WTC11 (cell line): ENCODE measurements at regions not wholly inside any gene's neighbourhood (a gene's known extent, or its start where the extent isn't known, plus 50 kb on each side); places are given as distances from the start of the nearest gene placed in this dataset.

Experiments
- ATAC-seq: fragments of 200-7000 bp; cut with Tn5 transposase; 2 replicates; pipeline ENCODE4 v1.10.0; 2021; ENCODE audit warnings: mild to moderate bottlenecking, moderate library complexity
- CTCF ChIA-PET: fragments of 300-600 bp; sonication (Branson Sonifier 250); formaldehyde crosslinking; loops from one replicate; lab custom pipeline; 2021; ENCODE audit warnings: antibody characterized with exemption; lab: Charles Lee
- POLR2A ChIA-PET: fragments of 350-600 bp; sonication (Branson Sonifier 250); formaldehyde crosslinking; loops from one replicate; lab custom pipeline; 2021; ENCODE audit warnings: antibody characterized with exemption; lab: Charles Lee
- DNase-seq: peaks from one replicate; pipeline ENCODE4 v3.0.0; 2021; ENCODE audit warnings: low spot score
- H3K27ac Mint-ChIP-seq: 2 replicates; pipeline ENCODE4 v1.8.0; 2021; ENCODE audit warnings: mixed read lengths
- H3K27me3 Mint-ChIP-seq: 2 replicates; pipeline ENCODE4 v1.8.0; 2021; ENCODE audit warnings: low read depth, mild to moderate bottlenecking, moderate library complexity, mixed read lengths
- H3K36me3 Mint-ChIP-seq: 2 replicates; pipeline ENCODE4 v1.8.0; 2021; ENCODE audit warnings: mixed read lengths
- H3K4me1 Mint-ChIP-seq: 2 replicates; pipeline ENCODE4 v1.8.0; 2022; ENCODE audit warnings: mixed read lengths
- H3K4me3 Mint-ChIP-seq: 2 replicates; pipeline ENCODE4 v1.8.0; 2021; ENCODE audit warnings: mild to moderate bottlenecking, moderate library complexity, mixed read lengths
- H3K9me3 Mint-ChIP-seq: 2 replicates; pipeline ENCODE4 v1.8.0; 2021; ENCODE audit warnings: mixed read lengths
- CREB1 ChIP-seq: sonication (generic); formaldehyde crosslinking; IDR thresholded peaks from 2 replicates; pipeline ENCODE4 v1.8.0; 2023; ENCODE audit warnings: mild to moderate bottlenecking, missing genetic modification reagents
- EMX1 ChIP-seq: fragments of 250-450 bp; sonication (Bioruptor Pico); IDR thresholded peaks from 2 replicates; pipeline ENCODE4 v1.8.0; 2021; ENCODE audit warnings: mild to moderate bottlenecking
- FOXJ3 ChIP-seq: sonication (generic); formaldehyde crosslinking; IDR thresholded peaks from 2 replicates; pipeline ENCODE4 v1.9.0; 2021; ENCODE audit warnings: missing genetic modification reagents, mild to moderate bottlenecking, borderline replicate concordance
- GTF2I ChIP-seq: fragments of 250-450 bp; sonication (Bioruptor Pico); conservative IDR thresholded peaks from 2 replicates; pipeline ENCODE4 v1.4.0; 2021; ENCODE audit warnings: mild to moderate bottlenecking
- NR3C1 ChIP-seq: sonication (generic); formaldehyde crosslinking; conservative IDR thresholded peaks from 2 replicates; pipeline ENCODE4 v1.8.1; 2023; ENCODE audit warnings: low read depth, mild to moderate bottlenecking, missing genetic modification reagents
- PRRX2 ChIP-seq: fragments of 250-450 bp; sonication (Bioruptor Pico); IDR thresholded peaks from 2 replicates; pipeline ENCODE4 v1.8.0; 2021; ENCODE audit warnings: mild to moderate bottlenecking
- TP53 ChIP-seq: sonication (generic); formaldehyde crosslinking; IDR thresholded peaks from 2 replicates; pipeline ENCODE4 v1.8.1; 2023; ENCODE audit warnings: mild to moderate bottlenecking, missing genetic modification reagents
- ZNF219 ChIP-seq: sonication (generic); formaldehyde crosslinking; IDR thresholded peaks from 2 replicates; pipeline ENCODE4 v1.8.0; 2023; ENCODE audit warnings: missing genetic modification reagents, mild to moderate bottlenecking, borderline replicate concordance
- TF ChIP-seq, protein P1 (sequence below): sonication (generic); formaldehyde crosslinking; conservative IDR thresholded peaks from 2 replicates; pipeline ENCODE4 v1.8.1; 2022; ENCODE audit warnings: mild to moderate bottlenecking, missing genetic modification reagents
- TF ChIP-seq, protein P2 (sequence below): sonication (generic); formaldehyde crosslinking; IDR thresholded peaks from 2 replicates; pipeline ENCODE4 v1.8.0; 2022; ENCODE audit warnings: missing genetic modification reagents
- TF ChIP-seq, protein P3 (sequence below): sonication (generic); formaldehyde crosslinking; IDR thresholded peaks from 2 replicates; pipeline ENCODE4 v1.8.0; 2023; ENCODE audit warnings: missing genetic modification reagents, mild to moderate bottlenecking, borderline replicate concordance
- TF ChIP-seq, protein P4 (sequence below): sonication (generic); formaldehyde crosslinking; IDR thresholded peaks from 2 replicates; pipeline ENCODE4 v1.8.1; 2022; ENCODE audit warnings: low read depth, mild to moderate bottlenecking, moderate library complexity, missing genetic modification reagents, borderline replicate concordance

DNA sequence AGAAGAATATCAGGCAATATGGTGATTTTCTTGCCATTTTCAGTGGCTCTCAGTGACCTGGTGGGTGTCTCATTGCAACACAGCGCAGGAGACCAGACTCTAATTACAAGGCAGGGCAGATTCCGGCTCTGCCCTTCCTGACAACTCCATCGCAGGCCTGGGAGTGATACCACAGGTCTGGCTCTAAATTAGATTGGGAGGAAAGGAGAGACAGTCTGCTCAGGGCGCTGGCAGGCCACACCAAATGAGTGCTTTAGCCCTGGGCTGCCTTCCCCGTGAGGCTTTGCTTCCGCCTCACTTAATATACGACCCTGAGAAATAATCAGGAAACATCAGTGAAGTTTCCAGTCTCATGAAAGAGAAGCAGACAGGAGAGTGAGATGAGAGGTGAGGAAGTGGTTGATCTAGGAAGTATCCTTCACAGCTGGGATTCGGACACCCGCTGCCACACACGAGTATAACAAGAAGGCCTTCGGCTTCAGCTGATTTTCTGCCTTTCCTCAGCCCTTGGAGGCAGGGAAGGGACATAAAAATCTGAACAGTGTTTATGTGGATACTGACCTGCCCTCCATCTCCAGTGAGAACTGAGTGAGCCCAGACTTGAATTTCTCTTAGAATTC lies 73.7 kb upstream of the PROK2 start:
- ATAC-seq: peak; percentile 67
- H3K36me3 Mint-ChIP-seq: peaks cover 15% of the 10 kb centered on the region
- DNase-seq: no peak
- peaks cover 16% of the 10 kb centered on the region for H3K9me3 Mint-ChIP-seq
- H3K27me3 Mint-ChIP-seq: no peaks in the 10 kb centered on the region; the same call in 1 of the 2 replicates
- ChIA-PET CTCF (interaction anchor here (1.0 to 3.4 kb wide), 7 partner anchors 15 to 148 kb away, joined by 3 to 53 read pairs (median 5); no protein-coding TSS in a partner anchor), POLR2A (interaction anchor here (0.6 to 1.0 kb wide), 2 partner anchors 73 to 130 kb away, joined by 3 to 4 read pairs; no protein-coding TSS in a partner anchor)
- no peak overlapping the region for H3K4me3 Mint-ChIP-seq
- TF ChIP-seq ZNF219 (CRISPR knock-in tag) (no peak), CREB1 (no peak)
- H3K4me1 Mint-ChIP-seq: peaks cover 27% of the 10 kb centered on the region
- H3K27ac Mint-ChIP-seq: peak overlapping the region; percentile 77; the same call in 1 of the 2 replicates

DNA sequence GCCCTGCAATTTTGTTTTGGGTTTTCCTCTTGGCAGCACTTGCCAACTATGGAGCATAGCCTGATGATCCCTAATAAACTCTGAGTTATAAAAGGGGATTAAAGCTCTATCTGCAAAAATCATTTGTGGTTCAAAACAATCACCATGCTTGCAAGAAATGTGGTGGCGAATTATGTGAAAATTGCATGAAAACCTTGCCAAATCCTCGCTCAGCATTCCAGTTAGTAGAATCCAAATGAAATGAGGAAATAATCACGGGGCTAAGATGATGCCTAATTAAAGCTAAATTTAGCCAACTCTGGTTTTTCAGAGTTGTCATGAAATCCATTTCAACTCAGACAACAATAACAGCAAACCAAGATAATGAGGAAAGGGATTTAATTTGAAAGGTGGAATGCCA lies 73.0 kb upstream of the PROK2 start:
- no peak overlapping the region for H3K4me3 Mint-ChIP-seq
- peaks cover 15% of the 10 kb centered on the region for H3K36me3 Mint-ChIP-seq
- H3K27ac Mint-ChIP-seq: no peak overlapping the region
- ATAC-seq (no peak), DNase-seq (no peak)
- H3K4me1 Mint-ChIP-seq: peaks cover 20% of the 10 kb centered on the region
- no peaks in the 10 kb centered on the region; the same call in 1 of the 2 replicates for H3K27me3 Mint-ChIP-seq
- POLR2A ChIA-PET: no interaction called here
- peaks cover 16% of the 10 kb centered on the region for H3K9me3 Mint-ChIP-seq
- TF ChIP-seq, protein P1, sequence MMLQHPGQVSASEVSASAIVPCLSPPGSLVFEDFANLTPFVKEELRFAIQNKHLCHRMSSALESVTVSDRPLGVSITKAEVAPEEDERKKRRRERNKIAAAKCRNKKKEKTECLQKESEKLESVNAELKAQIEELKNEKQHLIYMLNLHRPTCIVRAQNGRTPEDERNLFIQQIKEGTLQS (CRISPR knock-in tag): no peak
- TF ChIP-seq, protein P2, sequence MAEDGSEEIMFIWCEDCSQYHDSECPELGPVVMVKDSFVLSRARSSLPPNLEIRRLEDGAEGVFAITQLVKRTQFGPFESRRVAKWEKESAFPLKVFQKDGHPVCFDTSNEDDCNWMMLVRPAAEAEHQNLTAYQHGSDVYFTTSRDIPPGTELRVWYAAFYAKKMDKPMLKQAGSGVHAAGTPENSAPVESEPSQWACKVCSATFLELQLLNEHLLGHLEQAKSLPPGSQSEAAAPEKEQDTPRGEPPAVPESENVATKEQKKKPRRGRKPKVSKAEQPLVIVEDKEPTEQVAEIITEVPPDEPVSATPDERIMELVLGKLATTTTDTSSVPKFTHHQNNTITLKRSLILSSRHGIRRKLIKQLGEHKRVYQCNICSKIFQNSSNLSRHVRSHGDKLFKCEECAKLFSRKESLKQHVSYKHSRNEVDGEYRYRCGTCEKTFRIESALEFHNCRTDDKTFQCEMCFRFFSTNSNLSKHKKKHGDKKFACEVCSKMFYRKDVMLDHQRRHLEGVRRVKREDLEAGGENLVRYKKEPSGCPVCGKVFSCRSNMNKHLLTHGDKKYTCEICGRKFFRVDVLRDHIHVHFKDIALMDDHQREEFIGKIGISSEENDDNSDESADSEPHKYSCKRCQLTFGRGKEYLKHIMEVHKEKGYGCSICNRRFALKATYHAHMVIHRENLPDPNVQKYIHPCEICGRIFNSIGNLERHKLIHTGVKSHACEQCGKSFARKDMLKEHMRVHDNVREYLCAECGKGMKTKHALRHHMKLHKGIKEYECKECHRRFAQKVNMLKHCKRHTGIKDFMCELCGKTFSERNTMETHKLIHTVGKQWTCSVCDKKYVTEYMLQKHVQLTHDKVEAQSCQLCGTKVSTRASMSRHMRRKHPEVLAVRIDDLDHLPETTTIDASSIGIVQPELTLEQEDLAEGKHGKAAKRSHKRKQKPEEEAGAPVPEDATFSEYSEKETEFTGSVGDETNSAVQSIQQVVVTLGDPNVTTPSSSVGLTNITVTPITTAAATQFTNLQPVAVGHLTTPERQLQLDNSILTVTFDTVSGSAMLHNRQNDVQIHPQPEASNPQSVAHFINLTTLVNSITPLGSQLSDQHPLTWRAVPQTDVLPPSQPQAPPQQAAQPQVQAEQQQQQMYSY: no peak
- CTCF ChIA-PET: interaction anchor here (2.6 to 3.4 kb wide), 3 partner anchors 17 to 147 kb away, joined by 17 to 53 read pairs (median 31); no protein-coding TSS in a partner anchor

DNA sequence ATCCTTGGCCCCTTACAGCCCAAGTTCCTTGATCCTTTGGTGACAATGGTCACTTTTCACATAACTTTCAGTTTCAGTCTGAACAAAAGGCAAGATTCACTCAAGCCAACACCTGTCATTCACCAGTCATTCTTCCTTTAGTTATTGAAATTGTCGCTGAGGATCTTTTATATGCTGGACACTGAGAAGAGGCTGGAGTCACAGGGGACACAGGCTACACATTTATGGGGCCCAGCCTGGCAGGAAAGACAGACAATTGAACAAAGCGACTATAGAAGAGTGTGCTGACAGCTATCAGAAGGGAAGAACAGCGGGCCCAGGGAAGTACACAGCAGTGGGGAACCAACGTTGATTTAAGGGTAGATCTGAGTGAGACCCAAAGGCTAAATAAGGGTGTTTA lies 69.8 kb upstream of the PROK2 start:
- Mint-ChIP-seq H3K4me3 (no peak overlapping the region), H3K9me3 (no peaks in the 10 kb centered on the region), H3K27ac (no peak overlapping the region), H3K27me3 (no peaks in the 10 kb centered on the region), H3K36me3 (no peaks in the 10 kb centered on the region)
- CTCF ChIA-PET: interaction anchor here (0.7 to 1.0 kb wide), 2 partner anchors 125 to 144 kb away, joined by 3 to 4 read pairs; no protein-coding TSS in a partner anchor
- no peak for DNase-seq
- POLR2A ChIA-PET: no interaction called here
- TF ChIP-seq, protein P3, sequence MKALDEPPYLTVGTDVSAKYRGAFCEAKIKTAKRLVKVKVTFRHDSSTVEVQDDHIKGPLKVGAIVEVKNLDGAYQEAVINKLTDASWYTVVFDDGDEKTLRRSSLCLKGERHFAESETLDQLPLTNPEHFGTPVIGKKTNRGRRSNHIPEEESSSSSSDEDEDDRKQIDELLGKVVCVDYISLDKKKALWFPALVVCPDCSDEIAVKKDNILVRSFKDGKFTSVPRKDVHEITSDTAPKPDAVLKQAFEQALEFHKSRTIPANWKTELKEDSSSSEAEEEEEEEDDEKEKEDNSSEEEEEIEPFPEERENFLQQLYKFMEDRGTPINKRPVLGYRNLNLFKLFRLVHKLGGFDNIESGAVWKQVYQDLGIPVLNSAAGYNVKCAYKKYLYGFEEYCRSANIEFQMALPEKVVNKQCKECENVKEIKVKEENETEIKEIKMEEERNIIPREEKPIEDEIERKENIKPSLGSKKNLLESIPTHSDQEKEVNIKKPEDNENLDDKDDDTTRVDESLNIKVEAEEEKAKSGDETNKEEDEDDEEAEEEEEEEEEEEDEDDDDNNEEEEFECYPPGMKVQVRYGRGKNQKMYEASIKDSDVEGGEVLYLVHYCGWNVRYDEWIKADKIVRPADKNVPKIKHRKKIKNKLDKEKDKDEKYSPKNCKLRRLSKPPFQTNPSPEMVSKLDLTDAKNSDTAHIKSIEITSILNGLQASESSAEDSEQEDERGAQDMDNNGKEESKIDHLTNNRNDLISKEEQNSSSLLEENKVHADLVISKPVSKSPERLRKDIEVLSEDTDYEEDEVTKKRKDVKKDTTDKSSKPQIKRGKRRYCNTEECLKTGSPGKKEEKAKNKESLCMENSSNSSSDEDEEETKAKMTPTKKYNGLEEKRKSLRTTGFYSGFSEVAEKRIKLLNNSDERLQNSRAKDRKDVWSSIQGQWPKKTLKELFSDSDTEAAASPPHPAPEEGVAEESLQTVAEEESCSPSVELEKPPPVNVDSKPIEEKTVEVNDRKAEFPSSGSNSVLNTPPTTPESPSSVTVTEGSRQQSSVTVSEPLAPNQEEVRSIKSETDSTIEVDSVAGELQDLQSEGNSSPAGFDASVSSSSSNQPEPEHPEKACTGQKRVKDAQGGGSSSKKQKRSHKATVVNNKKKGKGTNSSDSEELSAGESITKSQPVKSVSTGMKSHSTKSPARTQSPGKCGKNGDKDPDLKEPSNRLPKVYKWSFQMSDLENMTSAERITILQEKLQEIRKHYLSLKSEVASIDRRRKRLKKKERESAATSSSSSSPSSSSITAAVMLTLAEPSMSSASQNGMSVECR (CRISPR knock-in tag): no peak
- no peak for TF ChIP-seq NR3C1
- no peak for TF ChIP-seq FOXJ3 (CRISPR knock-in tag)
- TF ChIP-seq GTF2I (CRISPR knock-in tag): no peak
- TF ChIP-seq, protein P4, sequence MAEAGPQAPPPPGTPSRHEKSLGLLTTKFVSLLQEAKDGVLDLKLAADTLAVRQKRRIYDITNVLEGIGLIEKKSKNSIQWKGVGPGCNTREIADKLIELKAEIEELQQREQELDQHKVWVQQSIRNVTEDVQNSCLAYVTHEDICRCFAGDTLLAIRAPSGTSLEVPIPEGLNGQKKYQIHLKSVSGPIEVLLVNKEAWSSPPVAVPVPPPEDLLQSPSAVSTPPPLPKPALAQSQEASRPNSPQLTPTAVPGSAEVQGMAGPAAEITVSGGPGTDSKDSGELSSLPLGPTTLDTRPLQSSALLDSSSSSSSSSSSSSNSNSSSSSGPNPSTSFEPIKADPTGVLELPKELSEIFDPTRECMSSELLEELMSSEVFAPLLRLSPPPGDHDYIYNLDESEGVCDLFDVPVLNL (CRISPR knock-in tag): no peak
- TF ChIP-seq TP53 (CRISPR knock-in tag): no peak
- TF ChIP-seq EMX1: no peak
- no peak for TF ChIP-seq PRRX2 (CRISPR knock-in tag)
- TF ChIP-seq, protein P1 (CRISPR knock-in tag): no peak
- TF ChIP-seq, all 79 proteins: peak for 0
- peaks cover 16% of the 10 kb centered on the region for H3K4me1 Mint-ChIP-seq
- no peak for ATAC-seq
